NCI-H2107 treated with DMSO at 0.1 percent for 48 hours (cell line): ENCODE measurements at regions not wholly inside any gene's neighbourhood (a gene's known extent, or its start where the extent isn't known, plus 50 kb on each side); places are given as distances from the start of the nearest gene placed in this dataset.

Source experiments
- DNase-seq: peaks from one replicate; lab custom pipeline; 2025; ENCODE audit not compliant: unreplicated experiment; lab: John Stamatoyannopoulos, UW

GRCh38 chr1:82722608-82723007 lies 921.9 kb downstream of the ADGRL2 start:
- no peak for DNase-seq

DNA sequence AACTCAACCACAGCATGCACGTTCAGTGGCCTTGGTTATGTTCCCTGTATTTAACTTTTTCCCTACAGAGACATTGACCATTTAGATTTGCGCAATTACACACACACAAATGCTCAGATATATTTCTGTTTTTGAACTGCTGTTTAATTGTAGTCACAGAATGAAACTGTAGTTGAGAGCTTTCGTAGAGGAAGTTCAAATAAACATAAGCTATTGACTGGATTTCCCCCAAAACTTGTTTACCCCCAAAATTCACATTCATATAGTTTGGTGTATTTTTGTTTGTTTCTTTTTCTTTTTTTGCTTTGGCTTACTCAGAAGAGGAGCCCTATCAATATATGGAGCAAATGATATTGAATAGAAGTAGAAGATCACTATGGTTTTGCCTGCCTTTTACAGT lies 921.0 kb downstream of the ADGRL2 start:
- DNase-seq: no peak

GRCh38 chr1:82718719-82719419 lies 918.1 kb downstream of the ADGRL2 start:
- DNase-seq: no peak

GRCh38 chr1:82710091-82710490 lies 909.4 kb downstream of the ADGRL2 start:
- no peak for DNase-seq

DNA sequence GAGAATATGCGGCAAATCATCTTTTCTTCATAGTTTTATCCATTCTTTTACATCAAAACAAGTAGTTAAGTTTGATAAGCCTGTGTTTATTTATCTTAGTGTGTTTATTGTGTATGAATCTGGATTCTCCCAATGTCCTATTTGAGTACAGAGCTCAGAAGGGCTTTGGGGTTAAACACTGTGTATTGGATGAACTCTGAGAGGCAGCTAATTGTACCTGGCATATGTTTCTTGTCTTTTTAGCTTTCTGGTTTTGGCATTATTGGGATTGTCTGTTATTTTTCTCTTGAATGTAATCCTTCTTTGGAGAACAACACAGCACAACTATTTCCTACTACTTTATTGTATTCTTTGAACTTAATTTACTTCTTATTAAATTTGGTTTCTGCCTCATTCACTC lies 906.9 kb downstream of the ADGRL2 start:
- DNase-seq: no peak

GRCh38 chr1:82706741-82707140 lies 906.0 kb downstream of the ADGRL2 start:
- no peak for DNase-seq

GRCh38 chr1:82704966-82705365 lies 904.2 kb downstream of the ADGRL2 start:
- DNase-seq: no peak

- DNase-seq: no peak
Measured at GRCh38 chr1:82704393-82704792, 903.7 kb downstream of the ADGRL2 start.

DNA sequence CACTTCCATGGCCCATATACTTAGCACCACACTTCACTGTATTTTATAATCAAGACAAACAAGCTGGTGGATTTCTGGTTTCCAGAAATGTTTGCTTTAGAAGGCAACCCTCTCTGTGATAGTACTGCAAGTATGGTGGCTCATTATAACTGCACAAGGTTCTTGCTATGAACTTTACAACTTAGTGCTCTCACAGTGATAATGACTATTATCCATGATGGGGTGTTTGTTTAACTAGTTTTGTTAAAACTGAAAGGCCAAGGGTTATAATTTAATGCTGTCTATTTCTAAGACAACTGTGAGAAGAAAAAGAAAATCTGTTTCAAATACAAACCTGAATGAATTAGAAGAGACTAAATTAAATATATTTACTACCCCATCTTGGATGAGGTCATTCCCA lies 903.2 kb downstream of the ADGRL2 start:
- DNase-seq: no peak

DNA sequence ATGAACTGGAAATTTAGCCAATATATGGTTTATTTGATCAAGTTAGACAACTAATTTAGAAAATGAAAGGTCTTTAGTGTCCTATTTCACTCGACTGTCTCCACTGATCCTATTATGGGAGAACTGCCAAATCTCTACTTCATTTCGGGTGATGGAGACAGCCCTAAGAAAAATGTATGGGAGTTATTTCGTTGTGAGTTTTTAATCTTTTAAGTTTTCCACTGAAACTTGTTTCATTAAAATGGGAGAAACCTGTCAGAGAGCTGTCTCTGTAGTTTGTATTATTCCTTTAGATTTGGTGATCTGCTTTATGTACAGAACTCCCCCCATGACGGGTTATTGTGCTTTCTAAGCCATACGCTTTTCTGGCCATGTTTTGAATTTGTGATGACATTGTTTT lies 899.7 kb downstream of the ADGRL2 start:
- no peak for DNase-seq

GRCh38 chr1:82697965-82698364 lies 897.2 kb downstream of the ADGRL2 start:
- DNase-seq: no peak

DNA sequence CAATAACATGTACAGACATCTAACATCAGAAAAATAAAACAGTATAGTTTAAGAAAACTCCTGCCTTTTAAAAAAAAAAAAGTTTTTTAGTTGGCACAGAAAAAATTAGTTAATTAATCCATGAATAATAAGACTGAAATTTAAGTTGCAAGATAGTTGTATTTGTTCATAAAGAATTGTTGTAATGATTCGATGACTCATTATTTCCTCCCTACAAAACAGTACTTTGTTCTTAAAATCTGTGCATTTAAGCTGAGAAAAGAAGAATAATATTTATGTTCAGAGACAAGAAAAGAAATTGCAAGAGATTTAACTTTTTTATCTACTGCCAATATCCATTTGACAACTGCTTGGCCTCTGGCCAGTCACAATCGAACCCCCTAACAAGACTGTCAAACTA lies 894.7 kb downstream of the ADGRL2 start:
- no peak for DNase-seq

- no peak for DNase-seq
Measured at GRCh38 chr1:82690411-82690810, 889.7 kb downstream of the ADGRL2 start.

GRCh38 chr1:82689217-82689616 lies 888.5 kb downstream of the ADGRL2 start:
- DNase-seq: no peak

DNA sequence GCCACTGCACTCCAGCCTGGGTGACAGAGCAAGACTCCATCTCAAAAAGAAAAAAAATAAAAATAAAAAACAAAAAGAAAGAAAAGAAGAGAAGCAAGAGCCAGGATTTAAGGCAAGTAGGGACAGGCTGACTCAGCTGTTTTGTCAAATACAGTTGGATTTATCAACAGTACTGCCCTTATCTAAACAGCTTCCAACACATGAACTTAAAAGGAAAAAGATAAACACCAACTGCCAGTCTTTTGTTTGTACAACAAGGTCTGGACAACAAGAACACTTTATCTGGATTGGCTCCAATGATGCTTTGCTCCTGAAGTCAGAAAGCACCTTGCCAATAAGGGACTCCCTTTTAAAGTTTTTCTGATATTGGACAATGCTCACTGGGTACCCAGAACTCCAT lies 886.0 kb downstream of the ADGRL2 start:
- DNase-seq: no peak

DNA sequence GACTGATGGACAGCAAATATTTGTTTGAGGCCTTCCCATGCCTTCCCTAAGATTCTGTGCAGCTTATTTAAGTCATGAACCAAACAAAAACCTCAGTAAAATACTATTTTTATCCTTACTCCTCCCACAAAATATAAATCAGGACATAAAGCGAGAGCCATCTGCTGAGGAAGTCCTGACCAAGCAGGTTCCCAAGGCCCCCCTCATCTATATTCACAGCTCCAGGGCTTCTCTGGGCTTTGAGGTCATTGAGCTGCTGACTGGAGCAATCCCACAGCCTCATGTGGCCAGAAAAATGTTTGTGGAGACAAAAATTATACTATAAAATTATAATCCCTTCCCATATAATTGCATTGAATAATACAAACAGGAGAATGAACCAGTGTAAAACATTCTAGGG lies 846.2 kb downstream of the ADGRL2 start:
- DNase-seq: no peak

DNA sequence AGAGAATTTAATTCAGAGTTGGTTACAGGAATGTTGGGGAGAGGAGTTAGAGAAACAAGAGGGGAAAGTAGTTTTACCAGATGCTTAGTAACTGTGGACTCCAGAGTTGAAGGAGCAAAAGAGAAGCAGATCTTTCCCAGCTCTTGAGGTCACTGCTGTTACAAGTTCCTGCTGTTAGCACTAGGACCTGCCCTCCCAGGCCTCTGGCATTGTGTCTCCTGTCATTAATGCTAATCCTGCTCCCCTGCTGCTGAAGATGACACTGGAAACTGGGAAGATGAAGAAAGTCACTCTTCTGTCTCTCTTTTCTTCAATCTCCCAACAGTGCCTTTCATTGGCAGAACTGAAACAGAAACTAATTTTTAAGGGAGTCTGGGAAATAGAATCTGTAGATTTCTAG lies 845.6 kb downstream of the ADGRL2 start:
- DNase-seq: no peak

GRCh38 chr1:82644186-82644915 lies 843.6 kb downstream of the ADGRL2 start:
- no peak for DNase-seq

- DNase-seq: no peak
Measured at GRCh38 chr1:82640352-82640751, 839.6 kb downstream of the ADGRL2 start.

- no peak for DNase-seq
Measured at GRCh38 chr1:82634266-82634665, 833.5 kb downstream of the ADGRL2 start.

- no peak for DNase-seq
Measured at GRCh38 chr1:82632155-82632554, 831.4 kb downstream of the ADGRL2 start.

GRCh38 chr1:82628887-82629286 lies 828.2 kb downstream of the ADGRL2 start:
- DNase-seq: no peak

DNA sequence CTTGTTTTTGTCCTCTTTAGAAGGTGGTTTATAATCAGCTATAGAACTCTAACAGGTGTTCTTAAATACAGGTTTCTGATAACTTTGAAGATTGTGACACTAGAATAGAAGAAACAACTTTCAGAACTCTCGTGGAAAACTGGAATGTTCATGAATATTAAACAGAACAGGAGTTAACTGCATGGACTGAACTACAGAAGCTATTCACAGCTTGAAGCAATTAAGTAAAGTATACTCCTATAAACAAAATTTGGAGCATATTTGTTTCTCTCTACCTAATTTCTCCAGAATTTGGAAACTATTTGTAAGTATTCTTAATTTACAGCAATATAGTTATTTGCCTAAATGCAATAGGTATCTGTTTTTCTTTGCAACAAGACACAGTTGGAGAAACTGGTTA lies 824.8 kb downstream of the ADGRL2 start:
- DNase-seq: no peak
